Endothelial cell of umbilical vein (primary cell): ENCODE measurements at regions not wholly inside any gene's neighbourhood (a gene's known extent, or its start where the extent isn't known, plus 50 kb on each side); places are given as distances from the start of the nearest gene placed in this dataset.

Source experiments
- BruUV-seq: library from RNA; stranded (reverse); fragments of 400-500 nt; replicated peaks from 2 replicates; lab custom pipeline; 2021; lab: Mats Ljungman, UMichigan
- CTCF ChIA-PET: fragments of 300-600, 350-600 bp; sonication (Branson Sonifier 250); formaldehyde crosslinking; loops from one replicate; lab custom pipeline; 2021; ENCODE audit warnings: antibody characterized with exemption, inconsistent platforms; lab: Charles Lee
- POLR2A ChIA-PET: fragments of 300-600, 350-600 bp; sonication (Branson Sonifier 250); formaldehyde crosslinking; loops from one replicate; lab custom pipeline; 2021; ENCODE audit warnings: antibody characterized with exemption, inconsistent platforms; lab: Charles Lee
- DNase-seq: peaks from one replicate; pipeline ENCODE4 v3.0.0-alpha.2; 2011; ENCODE audit warnings: low read depth, low spot score
- FAIRE-seq: peaks from 2 replicates; lab custom pipeline; 2011; peaks lifted over from hg19 to GRCh38; lab: Jason Lieb, UNC
- H2AFZ ChIP-seq: 2 replicates; pipeline ENCODE4 v1.6.0; 2012; ENCODE audit warnings: low read depth, low read length, control low read depth, inconsistent platforms
- H3K27ac ChIP-seq: 2 replicates; pipeline ENCODE4 v1.5.1; 2011; ENCODE audit warnings: low read depth, mild to moderate bottlenecking, control low read depth, low read length, moderate library complexity; ENCODE audit not compliant: insufficient read depth
- H3K27me3 ChIP-seq, 2 experiments: 2 replicates each; pipeline versions ENCODE4 v1.6.0 to v1.6.1; 2011; ENCODE audit warnings: low read length in 2 of 2, mixed read lengths in 1 of 2; ENCODE audit not compliant: control insufficient read depth in 2 of 2, insufficient read depth in 2 of 2
- H3K36me3 ChIP-seq, 2 experiments: 2 replicates in 1 of 2; 3 replicates in 1 of 2; pipeline ENCODE4 v1.5.1; 2011; ENCODE audit warnings: low read length in 2 of 2, mild to moderate bottlenecking in 1 of 2, moderate library complexity in 1 of 2; ENCODE audit not compliant: control insufficient read depth in 2 of 2, insufficient read depth in 2 of 2; ENCODE audit errors: extremely low read depth in 1 of 2
- H3K4me1 ChIP-seq: 3 replicates; pipeline ENCODE4 v1.5.1; 2011; ENCODE audit warnings: mild to moderate bottlenecking, low read length; ENCODE audit not compliant: control insufficient read depth, insufficient read depth; ENCODE audit errors: extremely low read depth
- H3K4me2 ChIP-seq: 2 replicates; pipeline ENCODE4 v1.6.1; 2011; ENCODE audit warnings: low read length, control low read depth, mixed read lengths; ENCODE audit not compliant: insufficient read depth
- H3K4me3 ChIP-seq, 3 experiments: fragments of 200-600 bp in 1 of 3; sonication (generic), shearing (Covaris generic) in 1 of 3; replicated peaks in 1 of 3; 2 replicates each; pipeline ENCODE4 v1.5.1; 2011 to 2016; ENCODE audit warnings: control low read depth in 3 of 3, low read length in 3 of 3, mild to moderate bottlenecking in 2 of 3, inconsistent platforms in 1 of 3, low read depth in 1 of 3, moderate library complexity in 1 of 3; ENCODE audit not compliant: insufficient read depth in 1 of 3
- H3K79me2 ChIP-seq: 2 replicates; pipeline ENCODE4 v1.6.0; 2012; ENCODE audit warnings: low read length, inconsistent platforms; ENCODE audit not compliant: control insufficient read depth, insufficient read depth
- H3K9ac ChIP-seq: replicated peaks from 2 replicates; pipeline ENCODE3; 2011; ENCODE audit warnings: low read length, control low read depth; ENCODE audit not compliant: insufficient read depth; ENCODE audit errors: extremely low read depth
- H3K9me1 ChIP-seq: replicated peaks from 3 replicates; pipeline ENCODE4 v1.6.0; 2011; ENCODE audit warnings: mild to moderate bottlenecking, low read length; ENCODE audit not compliant: control insufficient read depth, insufficient read depth; ENCODE audit errors: extremely low read depth
- H3K9me3 ChIP-seq: replicated peaks from 2 replicates; pipeline ENCODE4 v1.5.1; 2012; ENCODE audit warnings: low read length, inconsistent platforms; ENCODE audit not compliant: control insufficient read depth, insufficient read depth
- H4K20me1 ChIP-seq: replicated peaks from 2 replicates; pipeline ENCODE3; 2011; ENCODE audit warnings: mild to moderate bottlenecking, low read length; ENCODE audit not compliant: control insufficient read depth, insufficient read depth; ENCODE audit errors: extremely low read depth
- EZH2 ChIP-seq: IDR thresholded peaks from 2 replicates; pipeline ENCODE4 v1.6.1; 2012; ENCODE audit warnings: borderline replicate concordance, low read depth, mild to moderate bottlenecking, moderate library complexity, low read length, inconsistent platforms; ENCODE audit not compliant: severe bottlenecking
- FOS ChIP-seq: IDR thresholded peaks from 2 replicates; pipeline ENCODE4 v1.6.1; 2011; ENCODE audit warnings: mild to moderate bottlenecking, low read length, moderate library complexity, borderline replicate concordance; ENCODE audit not compliant: insufficient read depth
- GATA2 ChIP-seq: IDR thresholded peaks from 2 replicates; pipeline ENCODE4 v1.7.0; 2011; ENCODE audit warnings: low read depth, mild to moderate bottlenecking, moderate library complexity, mixed read lengths, low read length; ENCODE audit not compliant: insufficient read length, insufficient read depth
- JUN ChIP-seq: IDR thresholded peaks from 2 replicates; pipeline ENCODE4 v1.6.1; 2011; ENCODE audit warnings: borderline replicate concordance, low read depth; ENCODE audit not compliant: insufficient read length, insufficient read depth
- MAX ChIP-seq: IDR thresholded peaks from 2 replicates; pipeline ENCODE4 v1.6.1; 2011; ENCODE audit not compliant: insufficient read depth, insufficient read length
- MYC ChIP-seq: IDR thresholded peaks from one replicate; pipeline ENCODE4 v1.6.1; 2011; ENCODE audit warnings: mild to moderate bottlenecking, low read depth, low read length
- POLR2A ChIP-seq: IDR thresholded peaks from 2 replicates; pipeline ENCODE4 v1.6.1; 2012; ENCODE audit warnings: low read depth, mild to moderate bottlenecking, control low read depth, low read length
- POLR2AphosphoS5 ChIP-seq: IDR thresholded peaks from 2 replicates; pipeline ENCODE4 v1.6.1; 2012; ENCODE audit warnings: low read depth, mild to moderate bottlenecking, control low read depth, low read length, moderate library complexity; ENCODE audit not compliant: insufficient read depth
- dilution Hi-C: fragments of 300-500 bp; cut with MboI; formaldehyde crosslinking; loops from one replicate; pipeline ENCODE4 v1.15.0; 2019; ENCODE audit warnings: low sequenced_read_pairs; ENCODE audit not compliant: extremely low pct_ligation_motif_present
- intact Hi-C: fragments of 100-400 bp; cut with micrococcal nuclease; formaldehyde crosslinking; loops from one replicate; pipeline ENCODE4 v1.10.0; 2022
- TF ChIP-seq, protein P1 (sequence below), 2 donors: IDR thresholded peaks; 1 replicate in 1 of 2; 2 replicates in 1 of 2; pipeline ENCODE4 v1.5.1; 2011; ENCODE audit warnings: low read length in 2 of 2, mild to moderate bottlenecking in 2 of 2, moderate library complexity in 2 of 2, control low read depth in 1 of 2, inconsistent platforms in 1 of 2, low read depth in 1 of 2; ENCODE audit not compliant: insufficient read depth in 1 of 2; ENCODE audit errors: extremely low read depth in 1 of 2

GRCh38 chr2:2717406-2717805 is 386.3 kb upstream of the MYT1L start:
- no peaks in the 10 kb centered on the region for H3K27me3 ChIP-seq
- dilution Hi-C loops = no loop called here
- no peak overlapping the region for H3K27ac ChIP-seq
- H3K4me1 ChIP-seq = no peaks in the 10 kb centered on the region
- no peaks in the 10 kb centered on the region for H3K9me1 ChIP-seq
- no TSS peak for BruUV-seq
- H4K20me1 ChIP-seq = no peaks in the 10 kb centered on the region
- ChIA-PET POLR2A (no interaction called here), CTCF (no interaction called here)
- no peak overlapping the region for H2AFZ ChIP-seq
- H3K9ac ChIP-seq = no peak overlapping the region
- H3K9me3 ChIP-seq = peaks cover 6% of the 10 kb centered on the region
- no peaks in the 10 kb centered on the region for H3K79me2 ChIP-seq
- H3K4me2 ChIP-seq = no peak overlapping the region
- no peak for FAIRE-seq
- TF ChIP-seq POLR2A (no peak), POLR2AphosphoS5 (no peak), GATA2 (no peak), MAX (no peak), MYC (no peak), FOS (no peak), EZH2 (no peak), JUN (no peak)
- TF ChIP-seq, protein P1, sequence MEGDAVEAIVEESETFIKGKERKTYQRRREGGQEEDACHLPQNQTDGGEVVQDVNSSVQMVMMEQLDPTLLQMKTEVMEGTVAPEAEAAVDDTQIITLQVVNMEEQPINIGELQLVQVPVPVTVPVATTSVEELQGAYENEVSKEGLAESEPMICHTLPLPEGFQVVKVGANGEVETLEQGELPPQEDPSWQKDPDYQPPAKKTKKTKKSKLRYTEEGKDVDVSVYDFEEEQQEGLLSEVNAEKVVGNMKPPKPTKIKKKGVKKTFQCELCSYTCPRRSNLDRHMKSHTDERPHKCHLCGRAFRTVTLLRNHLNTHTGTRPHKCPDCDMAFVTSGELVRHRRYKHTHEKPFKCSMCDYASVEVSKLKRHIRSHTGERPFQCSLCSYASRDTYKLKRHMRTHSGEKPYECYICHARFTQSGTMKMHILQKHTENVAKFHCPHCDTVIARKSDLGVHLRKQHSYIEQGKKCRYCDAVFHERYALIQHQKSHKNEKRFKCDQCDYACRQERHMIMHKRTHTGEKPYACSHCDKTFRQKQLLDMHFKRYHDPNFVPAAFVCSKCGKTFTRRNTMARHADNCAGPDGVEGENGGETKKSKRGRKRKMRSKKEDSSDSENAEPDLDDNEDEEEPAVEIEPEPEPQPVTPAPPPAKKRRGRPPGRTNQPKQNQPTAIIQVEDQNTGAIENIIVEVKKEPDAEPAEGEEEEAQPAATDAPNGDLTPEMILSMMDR (IDR thresholded peaks at IDR 0.05; ENCODE audit: extremely low read depth in 1 of 2, insufficient read depth in 1 of 2, low read depth in 1 of 2, low read length in 2 of 2) = no peak
- H3K36me3 ChIP-seq = no peaks in the 10 kb centered on the region
- intact Hi-C loops = no loop called here
- H3K4me3 ChIP-seq = no peak overlapping the region
- DNase-seq = no peak
